ENCODE measurements at regions not wholly inside any gene's neighbourhood (a gene's known extent, or its start where the extent isn't known, plus 50 kb on each side); places are given as distances from the start of the nearest gene placed in this dataset.
"Not testable (repeated sequence)": the region's sequence is repeated elsewhere in the genome, so short reads cannot be mapped to it uniquely, and the experiment has no call there.

GRCh38 chr6:67009818-67010217 is 1302.8 kb upstream of the EYS start:
- peaks cover 7% of the 10 kb centered on the region for H3K9me3 Mint-ChIP-seq (ENCODE audit: insufficient read depth)
- H3K27me3 Mint-ChIP-seq (ENCODE audit: low read depth) = no peaks in the 10 kb centered on the region
- DNase-seq (no peak), ATAC-seq (no peak)
- no peaks in the 10 kb centered on the region for H3K36me3 Mint-ChIP-seq (ENCODE audit: low read depth)
- no peaks in the 10 kb centered on the region for H3K4me1 Mint-ChIP-seq (ENCODE audit: low read depth)
- ChIA-PET CTCF (no interaction called here), POLR2A (no interaction called here)
- H3K27ac Mint-ChIP-seq = no peak overlapping the region
- no peak overlapping the region for H3K4me3 Mint-ChIP-seq

GRCh38 chr6:67003844-67004243 is 1296.8 kb upstream of the EYS start:
- no peaks in the 10 kb centered on the region for H3K36me3 Mint-ChIP-seq (ENCODE audit: low read depth)
- no peak overlapping the region for H3K27ac Mint-ChIP-seq
- CTCF ChIA-PET = no interaction called here
- ATAC-seq (no peak), DNase-seq (no peak)
- H3K4me1 Mint-ChIP-seq (ENCODE audit: low read depth) = no peaks in the 10 kb centered on the region
- H3K27me3 Mint-ChIP-seq (ENCODE audit: low read depth) = no peaks in the 10 kb centered on the region
- H3K9me3 Mint-ChIP-seq (ENCODE audit: insufficient read depth) = peaks cover 11% of the 10 kb centered on the region
- H3K4me3 Mint-ChIP-seq = no peak overlapping the region
- POLR2A ChIA-PET = no interaction called here

GRCh38 chr6:67000121-67000520 is 1293.1 kb upstream of the EYS start:
- no peaks in the 10 kb centered on the region for H3K36me3 Mint-ChIP-seq (ENCODE audit: low read depth)
- CTCF ChIA-PET = no interaction called here
- no peaks in the 10 kb centered on the region for H3K27me3 Mint-ChIP-seq (ENCODE audit: low read depth)
- ATAC-seq (no peak), DNase-seq (no peak)
- POLR2A ChIA-PET = no interaction called here
- H3K9me3 Mint-ChIP-seq (ENCODE audit: insufficient read depth) = peaks cover 7% of the 10 kb centered on the region
- H3K4me3 Mint-ChIP-seq = no peak overlapping the region
- no peak overlapping the region for H3K27ac Mint-ChIP-seq
- H3K4me1 Mint-ChIP-seq (ENCODE audit: low read depth) = no peaks in the 10 kb centered on the region

- ATAC-seq; H3K27ac Mint-ChIP-seq; H3K4me1 Mint-ChIP-seq (ENCODE audit: low read depth); H3K36me3 Mint-ChIP-seq (ENCODE audit: low read depth); CTCF ChIA-PET; DNase-seq; H3K4me3 Mint-ChIP-seq; POLR2A ChIA-PET; H3K27me3 Mint-ChIP-seq (ENCODE audit: low read depth): not testable (repeated sequence)
- H3K9me3 Mint-ChIP-seq (ENCODE audit: insufficient read depth) = peaks cover 12% of the 10 kb centered on the region
These were observed 1290.6 kb upstream of the EYS start for GRCh38 chr6:66997579-66997978.

- ChIA-PET POLR2A (no interaction called here), CTCF (no interaction called here)
- ATAC-seq = no peak
- Mint-ChIP-seq H3K27me3 (ENCODE audit: low read depth) (no peaks in the 10 kb centered on the region), H3K4me1 (ENCODE audit: low read depth) (no peaks in the 10 kb centered on the region), H3K4me3 (no peak overlapping the region), H3K27ac (no peak overlapping the region), H3K9me3 (ENCODE audit: insufficient read depth) (peaks cover 20% of the 10 kb centered on the region), H3K36me3 (ENCODE audit: low read depth) (no peaks in the 10 kb centered on the region)
- no peak for DNase-seq
These were observed 1288.6 kb upstream of the EYS start for GRCh38 chr6:66995669-66996068.

GRCh38 chr6:66993708-66994107 is 1286.7 kb upstream of the EYS start:
- POLR2A ChIA-PET, CTCF ChIA-PET: not testable (repeated sequence)

GRCh38 chr6:66993272-66993671 is 1286.2 kb upstream of the EYS start:
- no peaks in the 10 kb centered on the region for H3K4me1 Mint-ChIP-seq (ENCODE audit: low read depth)
- ATAC-seq (no peak), DNase-seq (no peak)
- H3K36me3 Mint-ChIP-seq (ENCODE audit: low read depth) = no peaks in the 10 kb centered on the region
- H3K9me3 Mint-ChIP-seq (ENCODE audit: insufficient read depth) = peaks cover 28% of the 10 kb centered on the region
- H3K4me3 Mint-ChIP-seq = no peak overlapping the region
- ChIA-PET CTCF (no interaction called here), POLR2A (no interaction called here)
- no peak overlapping the region for H3K27ac Mint-ChIP-seq
- no peaks in the 10 kb centered on the region for H3K27me3 Mint-ChIP-seq (ENCODE audit: low read depth)

More at GRCh38 chr6:66993708-66994107, 1286.7 kb upstream of the EYS start:
- ATAC-seq; H3K27ac Mint-ChIP-seq; H3K4me1 Mint-ChIP-seq (ENCODE audit: low read depth); H3K27me3 Mint-ChIP-seq (ENCODE audit: low read depth); DNase-seq; H3K36me3 Mint-ChIP-seq (ENCODE audit: low read depth); H3K4me3 Mint-ChIP-seq: not testable (repeated sequence)
- H3K9me3 Mint-ChIP-seq (ENCODE audit: insufficient read depth) = peaks cover 23% of the 10 kb centered on the region

- no peak overlapping the region for H3K27ac Mint-ChIP-seq
- ChIA-PET POLR2A (no interaction called here), CTCF (no interaction called here)
- no peak for ATAC-seq
- peaks cover 30% of the 10 kb centered on the region for H3K9me3 Mint-ChIP-seq (ENCODE audit: insufficient read depth)
- H3K4me3 Mint-ChIP-seq = no peak overlapping the region
- no peaks in the 10 kb centered on the region for H3K36me3 Mint-ChIP-seq (ENCODE audit: low read depth)
- DNase-seq = no peak
- H3K27me3 Mint-ChIP-seq (ENCODE audit: low read depth) = no peaks in the 10 kb centered on the region
- no peaks in the 10 kb centered on the region for H3K4me1 Mint-ChIP-seq (ENCODE audit: low read depth)
These were observed 1285.6 kb upstream of the EYS start for GRCh38 chr6:66992660-66993059.

- H3K9me3 Mint-ChIP-seq (ENCODE audit: insufficient read depth) = peaks cover 37% of the 10 kb centered on the region
- no peak overlapping the region for H3K4me3 Mint-ChIP-seq
- no peak overlapping the region for H3K27ac Mint-ChIP-seq
- POLR2A ChIA-PET = no interaction called here
- DNase-seq (no peak), ATAC-seq (no peak)
- CTCF ChIA-PET = no interaction called here
- H3K4me1 Mint-ChIP-seq (ENCODE audit: low read depth) = no peaks in the 10 kb centered on the region
- no peaks in the 10 kb centered on the region for H3K36me3 Mint-ChIP-seq (ENCODE audit: low read depth)
- H3K27me3 Mint-ChIP-seq (ENCODE audit: low read depth) = no peaks in the 10 kb centered on the region
These were observed 1279.9 kb upstream of the EYS start for GRCh38 chr6:66986940-66987339.

GRCh38 chr6:66985816-66986215 is 1278.8 kb upstream of the EYS start:
- Mint-ChIP-seq H3K4me1 (ENCODE audit: low read depth) (no peaks in the 10 kb centered on the region), H3K4me3 (no peak overlapping the region), H3K36me3 (ENCODE audit: low read depth) (no peaks in the 10 kb centered on the region), H3K27me3 (ENCODE audit: low read depth) (no peaks in the 10 kb centered on the region), H3K9me3 (ENCODE audit: insufficient read depth) (peaks cover 30% of the 10 kb centered on the region), H3K27ac (no peak overlapping the region)
- POLR2A ChIA-PET = no interaction called here
- DNase-seq (no peak), ATAC-seq (no peak)
- CTCF ChIA-PET = no interaction called here

GRCh38 chr6:66970373-66970772 is 1263.3 kb upstream of the EYS start:
- CTCF ChIA-PET = no interaction called here
- POLR2A ChIA-PET = no interaction called here
- Mint-ChIP-seq H3K36me3 (ENCODE audit: low read depth) (no peaks in the 10 kb centered on the region), H3K4me1 (ENCODE audit: low read depth) (no peaks in the 10 kb centered on the region), H3K9me3 (ENCODE audit: insufficient read depth) (peaks cover 13% of the 10 kb centered on the region), H3K27ac (no peak overlapping the region), H3K4me3 (no peak overlapping the region), H3K27me3 (ENCODE audit: low read depth) (no peaks in the 10 kb centered on the region)
- DNase-seq = no peak
- ATAC-seq = no peak

GRCh38 chr6:66965227-66965626 is 1258.2 kb upstream of the EYS start:
- DNase-seq = no peak
- ChIA-PET POLR2A (no interaction called here), CTCF (no interaction called here)
- no peaks in the 10 kb centered on the region for H3K36me3 Mint-ChIP-seq (ENCODE audit: low read depth)
- no peak overlapping the region for H3K27ac Mint-ChIP-seq
- no peak for ATAC-seq
- H3K27me3 Mint-ChIP-seq (ENCODE audit: low read depth) = no peaks in the 10 kb centered on the region
- H3K9me3 Mint-ChIP-seq (ENCODE audit: insufficient read depth) = peaks cover 7% of the 10 kb centered on the region
- H3K4me1 Mint-ChIP-seq (ENCODE audit: low read depth) = no peaks in the 10 kb centered on the region
- H3K4me3 Mint-ChIP-seq = no peak overlapping the region

- CTCF ChIA-PET = no interaction called here
- no peak overlapping the region for H3K4me3 Mint-ChIP-seq
- H3K27me3 Mint-ChIP-seq (ENCODE audit: low read depth) = no peaks in the 10 kb centered on the region
- no peaks in the 10 kb centered on the region for H3K4me1 Mint-ChIP-seq (ENCODE audit: low read depth)
- POLR2A ChIA-PET = no interaction called here
- ATAC-seq (no peak), DNase-seq (no peak)
- H3K9me3 Mint-ChIP-seq (ENCODE audit: insufficient read depth) = peaks cover 7% of the 10 kb centered on the region
- H3K36me3 Mint-ChIP-seq (ENCODE audit: low read depth) = no peaks in the 10 kb centered on the region
- H3K27ac Mint-ChIP-seq = no peak overlapping the region
These were observed 1257.2 kb upstream of the EYS start for GRCh38 chr6:66964216-66964615.
